Tibial artery (tissue), 4 donors: ENCODE measurements at regions not wholly inside any gene's neighbourhood (a gene's known extent, or its start where the extent isn't known, plus 50 kb on each side); places are given as distances from the start of the nearest gene placed in this dataset.

ENCODE experiments used
- DNase-seq, 2 donors: peaks; one replicate each; pipeline ENCODE4 v3.0.0-alpha.2; 2019
- H3K27ac ChIP-seq, 2 donors: fragments of 200-600 bp; sonication (generic) in 1 of 2; 1 replicate in 1 of 2; 2 replicates in 1 of 2; pipeline ENCODE4 v1.5.1; 2018 to 2019; ENCODE audit warnings: mild to moderate bottlenecking in 1 of 2
- H3K27me3 ChIP-seq, 2 donors: fragments of 200-600 bp; sonication (generic) in 1 of 2; one replicate each; pipeline versions ENCODE4 v1.5.1 to v1.6.0; 2016 to 2019
- H3K36me3 ChIP-seq, 3 donors: fragments of 200-600 bp; sonication (generic) in 2 of 3; one replicate each; pipeline ENCODE4 v1.5.1; 2016 to 2019; ENCODE audit warnings: mild to moderate bottlenecking in 2 of 3
- H3K4me1 ChIP-seq, 4 donors: fragments of 200-600 bp; sonication (generic) in 2 of 4; 1 replicate in 3 of 4; 2 replicates in 1 of 4; pipeline ENCODE4 v1.5.1; 2016 to 2019
- H3K4me3 ChIP-seq, 2 donors: fragments of 200-600 bp; sonication (generic) in 1 of 2; 1 replicate in 1 of 2; 2 replicates in 1 of 2; pipeline ENCODE4 v1.5.1; 2018 to 2019; ENCODE audit warnings: mild to moderate bottlenecking in 2 of 2
- H3K9me3 ChIP-seq, 3 donors: fragments of 200-600 bp; sonication (generic) in 1 of 3; one replicate each; pipeline ENCODE4 v1.5.1; 2016 to 2019
- intact Hi-C: fragments of 100-400 bp; cut with DNase I; formaldehyde crosslinking; loops from one replicate; pipeline ENCODE4 v1.15.0; 2023; ENCODE audit warnings: low total_unique reads
- TF ChIP-seq, protein P1 (sequence below), 2 experiments: fragments of 200-600 bp in 1 of 2; fragments of 450-650 bp in 1 of 2; IDR thresholded peaks; one replicate each; pipeline ENCODE4 v1.5.1; 2017 to 2019; ENCODE audit warnings: antibody characterized with exemption in 2 of 2, mild to moderate bottlenecking in 1 of 2, moderate library complexity in 1 of 2

DNA sequence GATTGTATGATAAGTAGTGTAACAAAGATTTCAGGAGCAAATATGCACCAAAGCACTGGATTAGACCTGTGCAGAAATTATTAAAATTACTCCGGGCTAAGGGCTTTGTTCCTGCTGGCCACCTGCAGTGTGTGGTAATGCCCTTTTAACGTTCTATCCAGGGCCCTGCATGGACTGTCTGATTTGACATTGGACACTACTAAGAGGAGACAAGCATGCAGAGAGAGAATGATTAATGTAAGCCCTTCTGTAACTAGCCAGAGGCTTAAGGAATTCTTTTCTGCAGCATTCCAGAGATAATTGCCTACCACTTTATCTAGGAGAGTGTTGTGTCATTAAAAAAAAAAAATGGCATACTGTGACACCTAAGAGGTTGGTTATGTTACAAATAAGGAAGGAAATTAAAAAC is 117.0 kb downstream of the PCDH7 start:
- TF ChIP-seq, protein P1, sequence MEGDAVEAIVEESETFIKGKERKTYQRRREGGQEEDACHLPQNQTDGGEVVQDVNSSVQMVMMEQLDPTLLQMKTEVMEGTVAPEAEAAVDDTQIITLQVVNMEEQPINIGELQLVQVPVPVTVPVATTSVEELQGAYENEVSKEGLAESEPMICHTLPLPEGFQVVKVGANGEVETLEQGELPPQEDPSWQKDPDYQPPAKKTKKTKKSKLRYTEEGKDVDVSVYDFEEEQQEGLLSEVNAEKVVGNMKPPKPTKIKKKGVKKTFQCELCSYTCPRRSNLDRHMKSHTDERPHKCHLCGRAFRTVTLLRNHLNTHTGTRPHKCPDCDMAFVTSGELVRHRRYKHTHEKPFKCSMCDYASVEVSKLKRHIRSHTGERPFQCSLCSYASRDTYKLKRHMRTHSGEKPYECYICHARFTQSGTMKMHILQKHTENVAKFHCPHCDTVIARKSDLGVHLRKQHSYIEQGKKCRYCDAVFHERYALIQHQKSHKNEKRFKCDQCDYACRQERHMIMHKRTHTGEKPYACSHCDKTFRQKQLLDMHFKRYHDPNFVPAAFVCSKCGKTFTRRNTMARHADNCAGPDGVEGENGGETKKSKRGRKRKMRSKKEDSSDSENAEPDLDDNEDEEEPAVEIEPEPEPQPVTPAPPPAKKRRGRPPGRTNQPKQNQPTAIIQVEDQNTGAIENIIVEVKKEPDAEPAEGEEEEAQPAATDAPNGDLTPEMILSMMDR (IDR thresholded peaks at IDR 0.05) = no peak
- no peak for DNase-seq
- intact Hi-C loops = no loop called here

DNA sequence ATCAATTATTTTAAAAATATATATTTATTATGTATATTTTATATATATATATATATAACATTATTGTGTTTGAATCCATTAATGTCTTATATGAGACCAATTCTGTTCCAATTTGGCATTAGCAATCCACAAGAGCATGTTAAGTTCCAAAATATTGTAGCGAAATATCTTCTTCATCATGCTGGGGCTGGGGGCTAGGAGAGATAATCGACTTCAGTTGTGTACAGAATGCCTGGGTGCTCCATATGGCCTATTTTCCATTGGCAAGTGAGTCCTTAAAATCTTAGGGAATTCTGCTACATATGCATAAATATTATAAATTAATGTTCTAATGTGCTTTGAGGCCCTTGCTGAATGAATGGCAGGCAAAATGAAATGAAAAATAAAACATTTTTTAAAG is 117.7 kb downstream of the PCDH7 start:
- Histone ChIP-seq H3K27me3 (no peaks in the 10 kb centered on the region), H3K27ac (no peak overlapping the region), H3K36me3 (no peaks in the 10 kb centered on the region), H3K4me3 (no peak overlapping the region), H3K9me3 (no peaks in the 10 kb centered on the region), H3K4me1 (peaks cover 0 to 76% (median 5%) of the 10 kb centered on the region in 4 donors)
- intact Hi-C loops = no loop called here
- no peak for DNase-seq
- TF ChIP-seq, protein P1 (IDR thresholded peaks at IDR 0.05) = no peak

More for the DNA sequence above, 117.0 kb downstream of the PCDH7 start:
- no peaks in the 10 kb centered on the region for H3K27me3 ChIP-seq
- H3K27ac ChIP-seq = no peak overlapping the region
- no peaks in the 10 kb centered on the region for H3K36me3 ChIP-seq
- H3K9me3 ChIP-seq = no peaks in the 10 kb centered on the region
- peaks cover 0 to 79% (median 5%) of the 10 kb centered on the region in 4 donors for H3K4me1 ChIP-seq
- no peak overlapping the region for H3K4me3 ChIP-seq

DNA sequence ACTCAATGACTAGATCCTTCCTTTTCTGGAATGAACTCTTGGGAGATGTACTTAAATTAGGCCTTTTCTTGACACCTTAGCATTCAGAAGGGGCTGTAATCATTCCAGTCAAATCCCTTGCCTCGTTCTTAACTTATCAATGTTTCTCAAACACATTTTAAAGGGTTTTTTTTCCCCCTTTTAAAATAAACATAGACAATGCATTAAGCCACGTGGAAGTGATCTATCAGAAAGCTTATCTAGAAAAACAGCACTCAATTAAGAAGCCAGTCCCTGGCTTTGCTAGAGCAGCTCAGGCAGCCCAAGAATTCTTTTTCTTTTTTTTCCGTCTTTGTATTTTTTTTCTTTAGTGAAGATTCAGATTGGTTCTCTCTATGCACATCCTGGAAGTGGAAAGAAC is 118.2 kb downstream of the PCDH7 start:
- DNase-seq = no peak
- H3K36me3 ChIP-seq = no peaks in the 10 kb centered on the region
- no peak overlapping the region for H3K4me3 ChIP-seq
- H3K27ac ChIP-seq = no peak overlapping the region
- intact Hi-C loops = no loop called here
- H3K27me3 ChIP-seq = no peaks in the 10 kb centered on the region
- H3K4me1 ChIP-seq = peaks cover 0 to 73% (median 5%) of the 10 kb centered on the region in 4 donors
- TF ChIP-seq, protein P1 (IDR thresholded peaks at IDR 0.05) = no peak
- no peaks in the 10 kb centered on the region for H3K9me3 ChIP-seq

DNA sequence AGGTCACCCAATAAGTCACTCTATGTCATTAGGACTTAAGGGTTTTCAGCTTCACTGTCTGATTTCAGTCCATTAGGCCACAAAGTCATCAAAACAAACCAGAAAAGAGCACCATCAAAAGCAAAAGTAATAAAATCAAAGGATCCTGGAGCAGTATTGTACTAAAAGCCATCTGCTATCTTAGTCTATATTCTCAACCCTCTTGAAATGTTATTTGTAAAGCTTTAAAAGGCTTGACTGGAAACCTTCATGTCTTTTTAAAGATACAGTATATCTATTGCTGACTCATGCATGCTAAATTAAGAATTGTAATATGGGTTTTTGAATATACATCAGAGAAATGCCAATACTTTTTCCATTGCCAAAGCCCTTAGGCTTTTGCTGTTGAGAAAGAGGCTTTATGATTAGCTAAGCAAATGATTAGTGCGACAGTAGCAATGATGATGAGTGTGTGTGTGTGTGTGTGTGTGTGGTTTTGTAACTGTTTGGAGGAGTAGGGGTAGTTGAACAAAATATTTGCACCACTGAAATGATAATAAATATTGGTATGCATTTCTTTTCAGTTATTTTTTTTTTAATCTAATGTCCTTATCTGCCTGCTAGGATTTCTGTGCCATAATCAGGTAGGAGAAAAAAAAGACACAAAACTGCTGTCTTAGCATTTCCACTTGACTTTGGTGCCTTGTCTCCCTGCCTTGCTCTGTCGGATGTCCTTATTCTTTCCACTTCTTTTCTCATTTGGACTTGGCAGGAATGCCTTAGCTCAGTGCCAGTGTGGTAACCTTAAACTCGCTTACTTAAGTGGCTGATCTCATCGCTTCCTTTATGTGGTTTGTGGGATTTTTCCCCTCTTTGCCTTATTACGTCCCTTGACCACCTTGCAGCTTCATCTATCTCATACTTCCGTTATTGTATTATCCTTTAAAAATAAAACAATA is 119.7 kb downstream of the PCDH7 start:
- no peak overlapping the region for H3K4me3 ChIP-seq
- no peak for DNase-seq
- intact Hi-C loops = no loop called here
- peak overlapping the region in 1 of 2 donors; percentile 11 for H3K27ac ChIP-seq
- peaks cover 0 to 74% (median 5%) of the 10 kb centered on the region in 4 donors for H3K4me1 ChIP-seq
- H3K36me3 ChIP-seq = no peaks in the 10 kb centered on the region
- H3K27me3 ChIP-seq = no peaks in the 10 kb centered on the region
- TF ChIP-seq, protein P1 (IDR thresholded peaks at IDR 0.05) = no peak
- H3K9me3 ChIP-seq = no peaks in the 10 kb centered on the region

DNA sequence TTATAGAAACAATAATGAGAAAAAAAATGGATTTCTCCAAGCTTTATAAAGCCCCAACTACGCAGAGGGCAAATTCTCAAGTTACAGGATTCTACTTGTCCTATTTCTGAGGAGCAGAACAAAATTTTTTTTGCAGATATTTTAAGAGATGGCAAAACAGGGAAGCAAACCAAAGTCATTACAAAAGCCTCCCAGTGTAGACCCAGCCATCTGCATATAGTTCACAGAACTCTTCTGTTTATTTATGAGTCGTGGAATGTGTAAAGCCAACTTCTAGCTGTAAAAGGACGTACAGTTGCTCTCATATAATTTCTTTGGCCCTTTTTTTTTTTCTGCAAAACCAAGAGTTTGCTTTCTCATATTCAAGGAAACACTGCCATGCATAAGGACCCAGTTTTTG is 120.4 kb downstream of the PCDH7 start:
- peak overlapping the region in 1 of 2 donors; percentile 11 for H3K27ac ChIP-seq
- TF ChIP-seq, protein P1 (IDR thresholded peaks at IDR 0.05) = no peak
- intact Hi-C loops = no loop called here
- no peak overlapping the region for H3K4me3 ChIP-seq
- DNase-seq = no peak
- H3K27me3 ChIP-seq = no peaks in the 10 kb centered on the region
- H3K36me3 ChIP-seq = no peaks in the 10 kb centered on the region
- H3K4me1 ChIP-seq = peaks cover 0 to 74% (median 5%) of the 10 kb centered on the region in 4 donors
- no peaks in the 10 kb centered on the region for H3K9me3 ChIP-seq
